ENCODE measurements at regions not wholly inside any gene's neighbourhood (a gene's known extent, or its start where the extent isn't known, plus 50 kb on each side); places are given as distances from the start of the nearest gene placed in this dataset.
A peak's percentile ranks its signal among the peaks of the same experiment; 100 is the strongest.

GRCh38 chr7:94274828-94275227 is 119.9 kb upstream of the COL1A2 start:
- DNase-seq (ENCODE audit: low spot score), result no peak

- DNase-seq (ENCODE audit: low spot score), result no peak
Measured at GRCh38 chr7:94276027-94276426, 118.7 kb upstream of the COL1A2 start.

GRCh38 chr7:94276795-94277194 is 117.9 kb upstream of the COL1A2 start:
- no peak for DNase-seq (ENCODE audit: low spot score)

GRCh38 chr7:94277236-94277635 is 117.5 kb upstream of the COL1A2 start:
- DNase-seq (ENCODE audit: low spot score), result no peak

GRCh38 chr7:94280851-94281250 is 113.8 kb upstream of the COL1A2 start:
- DNase-seq (ENCODE audit: low spot score), result no peak

- no peak for DNase-seq (ENCODE audit: low spot score)
Measured at GRCh38 chr7:94284104-94284503, 110.6 kb upstream of the COL1A2 start.

GRCh38 chr7:94286111-94286510 is 108.6 kb upstream of the COL1A2 start:
- DNase-seq (ENCODE audit: low spot score), result no peak

- no peak for DNase-seq (ENCODE audit: low spot score)
Measured at GRCh38 chr7:94288096-94288495, 106.6 kb upstream of the COL1A2 start.

- peak; percentile 77 for DNase-seq (ENCODE audit: low spot score)
Measured at GRCh38 chr7:94289071-94289470, 105.6 kb upstream of the COL1A2 start.

GRCh38 chr7:94294471-94295131 is 100.1 kb upstream of the COL1A2 start:
- DNase-seq (ENCODE audit: low spot score), result no peak

- peak; percentile 21 for DNase-seq (ENCODE audit: low spot score)
Measured at GRCh38 chr7:94295850-94296249, 98.8 kb upstream of the COL1A2 start.

- DNase-seq (ENCODE audit: low spot score), result no peak
Measured at GRCh38 chr7:94296881-94297280, 97.8 kb upstream of the COL1A2 start.

- DNase-seq (ENCODE audit: low spot score), result peak; percentile 70
Measured at GRCh38 chr7:94297397-94297838, 97.3 kb upstream of the COL1A2 start.

GRCh38 chr7:94298943-94299342 is 95.8 kb upstream of the COL1A2 start:
- DNase-seq (ENCODE audit: low spot score), result no peak

GRCh38 chr7:94300176-94300835 is 94.4 kb upstream of the COL1A2 start:
- DNase-seq (ENCODE audit: low spot score), result no peak

- DNase-seq (ENCODE audit: low spot score), result peak; percentile 75
Measured at GRCh38 chr7:94301024-94301586, 93.6 kb upstream of the COL1A2 start.

- no peak for DNase-seq (ENCODE audit: low spot score)
Measured at GRCh38 chr7:94303118-94303517, 91.6 kb upstream of the COL1A2 start.

- DNase-seq (ENCODE audit: low spot score), result no peak
Measured at GRCh38 chr7:94303695-94304094, 91.0 kb upstream of the COL1A2 start.

GRCh38 chr7:94304878-94305277 is 89.8 kb upstream of the COL1A2 start:
- DNase-seq (ENCODE audit: low spot score), result no peak

GRCh38 chr7:94305836-94306235 is 88.9 kb upstream of the COL1A2 start:
- DNase-seq (ENCODE audit: low spot score), result no peak

GRCh38 chr7:94307399-94308048 is 87.2 kb upstream of the COL1A2 start:
- no peak for DNase-seq (ENCODE audit: low spot score)

GRCh38 chr7:94311515-94311914 is 83.2 kb upstream of the COL1A2 start:
- DNase-seq (ENCODE audit: low spot score), result no peak

- DNase-seq (ENCODE audit: low spot score), result no peak
Measured at GRCh38 chr7:94313926-94314325, 80.8 kb upstream of the COL1A2 start.
